Stimulated activated CD8-positive, alpha-beta memory T cell treated with anti-CD3 and anti-CD28 coated beads, Interleukin-4, amount 100 ng/mL, for 24 hours (primary cell): ENCODE measurements at regions not wholly inside any gene's neighbourhood (a gene's known extent, or its start where the extent isn't known, plus 50 kb on each side); places are given as distances from the start of the nearest gene placed in this dataset.

Experiments used
- DNase-seq: peaks from one replicate; pipeline ENCODE4 v3.0.0-alpha.2; 2020; ENCODE audit warnings: low read depth

DNA sequence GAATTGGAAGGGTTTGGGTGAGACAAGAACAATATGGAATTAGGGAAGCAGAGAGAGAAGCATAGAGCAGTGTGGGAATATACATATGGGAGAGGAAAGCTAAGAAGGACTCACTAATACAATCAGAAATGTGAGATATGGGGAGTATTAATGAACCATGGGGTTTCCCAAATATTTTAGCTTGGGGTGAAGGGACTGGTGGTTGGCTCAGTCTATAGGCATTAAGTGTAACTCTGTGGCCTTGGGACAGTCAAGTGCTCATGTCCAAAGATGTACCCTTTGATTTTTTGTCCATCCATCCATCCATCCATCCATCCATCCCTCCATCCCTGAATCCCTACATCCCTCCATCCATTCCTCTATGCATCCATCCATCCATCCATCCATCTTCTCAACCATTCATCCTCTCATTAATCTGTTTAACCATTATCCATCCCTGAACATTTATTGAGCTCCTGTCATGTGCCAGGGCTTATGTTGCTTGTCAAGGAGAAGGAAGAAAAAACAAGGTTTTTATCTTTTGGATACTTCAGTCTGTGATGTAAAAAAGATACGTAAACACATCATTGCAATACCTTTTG lies 263.4 kb upstream of the CHD6 start:
- DNase-seq, result no peak

DNA sequence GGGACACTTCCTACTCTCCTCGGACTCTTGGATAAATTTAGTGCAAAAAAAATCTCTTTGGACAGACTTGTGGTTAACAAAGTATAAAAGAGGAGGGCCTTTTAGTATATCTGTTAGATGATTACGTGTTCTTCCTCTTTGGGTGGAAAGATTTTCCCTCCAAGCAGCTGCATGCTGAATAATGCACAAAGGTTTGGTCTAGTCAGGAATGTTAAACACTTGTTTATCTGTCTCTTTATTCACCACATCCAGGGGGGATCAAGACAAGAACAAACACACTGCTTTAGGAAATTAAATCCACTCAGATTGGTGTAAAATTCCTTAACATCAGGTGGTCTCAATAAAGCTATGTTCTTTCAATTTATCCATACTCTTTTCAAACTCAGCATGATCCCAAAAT lies 260.9 kb upstream of the CHD6 start:
- no peak for DNase-seq

DNA sequence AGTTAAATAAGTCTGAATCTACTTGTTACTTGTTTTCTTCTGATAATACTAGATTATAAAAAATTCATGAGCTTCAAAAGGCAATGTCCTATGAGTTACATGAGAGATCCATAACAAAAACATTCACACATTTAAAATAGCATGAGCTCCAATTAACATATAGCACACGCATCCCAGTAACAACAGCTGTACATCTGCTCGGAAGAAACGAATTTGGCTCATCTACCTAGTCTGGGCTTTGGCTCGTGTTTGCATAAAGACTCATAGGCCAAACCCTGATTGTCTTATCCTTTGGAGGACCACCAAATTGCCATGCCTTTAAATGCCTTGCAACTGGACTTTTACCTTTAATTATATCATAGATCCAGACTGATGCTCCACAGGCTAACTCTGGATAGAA lies 259.7 kb upstream of the CHD6 start:
- no peak for DNase-seq

DNA sequence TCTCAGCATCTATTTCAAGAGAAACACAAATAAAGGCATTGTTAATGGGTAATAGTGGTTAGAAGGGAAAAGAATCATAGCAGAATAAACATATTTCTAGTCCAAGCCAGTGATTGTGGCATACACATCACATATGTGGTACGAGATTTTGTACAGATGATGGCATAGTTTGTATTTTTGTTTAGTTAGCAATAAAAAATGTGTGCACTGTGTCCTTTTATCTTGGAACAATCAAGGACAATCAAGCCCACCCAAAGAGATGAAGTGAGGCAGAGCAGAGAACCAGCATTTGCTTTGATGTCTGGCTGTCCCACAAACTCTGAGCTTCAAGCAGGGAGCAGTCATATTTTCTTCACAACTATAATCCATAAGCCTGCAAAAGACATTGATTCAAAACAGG lies 256.5 kb upstream of the CHD6 start:
- no peak for DNase-seq

DNA sequence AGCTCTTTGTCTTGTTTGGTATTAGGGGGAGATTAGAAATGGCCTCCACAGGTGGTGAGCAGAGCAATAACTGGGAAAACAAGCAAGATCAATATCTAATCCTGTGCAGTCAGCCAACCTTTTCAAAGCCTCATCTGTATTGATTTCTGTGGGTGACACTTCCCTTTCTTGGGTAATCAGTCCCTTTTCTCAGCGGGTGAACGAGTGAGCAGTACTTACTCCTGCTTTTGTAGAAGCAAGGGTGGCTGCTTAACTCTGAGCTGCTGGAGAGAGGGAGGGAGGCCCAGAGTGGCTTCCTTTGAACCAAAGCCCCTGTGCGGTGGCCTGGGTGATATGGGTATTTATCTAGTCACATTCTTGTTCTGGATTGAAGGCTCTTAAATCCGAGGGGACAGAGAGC lies 254.8 kb upstream of the CHD6 start:
- no peak for DNase-seq

DNA sequence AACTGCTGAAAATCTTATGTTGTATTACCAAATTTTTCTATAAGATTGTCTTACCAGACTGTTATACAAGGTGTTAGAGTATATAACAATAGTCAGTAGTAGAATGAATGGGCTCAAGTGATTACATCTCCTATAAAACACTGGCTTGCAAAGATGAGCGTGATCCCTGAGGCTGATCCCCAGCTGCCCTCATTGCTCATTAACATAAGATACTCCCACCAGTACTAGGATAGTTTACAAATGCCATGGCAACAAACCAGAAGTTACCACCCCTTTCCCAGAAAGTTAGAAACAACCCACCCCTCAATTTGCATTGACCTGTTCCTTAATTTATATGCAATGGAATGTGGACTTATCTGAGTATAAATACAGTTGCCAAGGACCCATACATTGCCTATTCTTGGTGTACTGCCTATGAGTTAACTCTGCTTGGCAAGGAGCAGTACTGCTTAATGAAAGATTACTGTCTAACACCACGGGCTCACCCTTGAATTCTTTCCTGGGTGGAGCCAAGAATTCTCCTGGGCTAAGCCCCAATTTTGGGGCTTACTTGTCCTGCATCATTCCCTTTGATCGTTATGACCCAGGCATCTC lies 252.8 kb upstream of the CHD6 start:
- no peak for DNase-seq

DNA sequence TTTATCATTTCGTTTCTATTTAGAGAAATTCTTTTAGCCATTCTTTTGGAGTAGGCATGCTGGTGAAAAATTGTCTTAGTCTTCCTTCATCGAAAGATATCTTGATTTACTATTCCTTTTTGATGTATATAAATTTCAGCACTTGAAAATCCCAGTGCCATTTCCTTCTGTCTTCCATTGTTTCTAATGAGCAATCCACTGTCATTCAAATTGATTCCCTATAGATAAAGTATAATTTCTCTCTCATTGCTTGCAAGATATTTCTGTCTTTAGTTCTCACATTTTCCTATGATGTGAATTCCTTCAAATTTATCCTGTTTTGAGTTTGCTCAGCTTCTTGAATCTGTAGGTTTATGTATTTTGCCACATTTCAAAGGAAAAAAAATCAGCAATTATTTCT lies 251.1 kb upstream of the CHD6 start:
- no peak for DNase-seq

DNA sequence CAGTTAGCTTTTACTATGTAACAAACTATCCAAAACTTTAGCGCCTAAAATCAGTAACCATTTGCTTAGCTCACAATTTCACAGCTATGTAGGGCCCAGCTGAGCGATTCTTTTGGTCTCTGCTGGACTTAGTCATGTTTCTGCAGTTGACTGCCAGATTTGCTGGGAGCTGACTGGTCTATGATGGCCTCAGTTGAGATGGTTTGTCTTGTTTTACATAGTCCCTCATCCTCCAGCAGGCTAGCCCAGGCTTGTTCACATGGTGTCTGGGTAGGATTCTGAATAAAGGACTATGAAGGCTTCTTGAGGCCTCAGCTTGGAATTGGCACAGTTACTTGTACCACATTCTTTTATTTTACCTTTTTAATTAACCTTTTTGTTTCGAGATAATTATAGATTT lies 247.8 kb upstream of the CHD6 start:
- DNase-seq, result no peak

DNA sequence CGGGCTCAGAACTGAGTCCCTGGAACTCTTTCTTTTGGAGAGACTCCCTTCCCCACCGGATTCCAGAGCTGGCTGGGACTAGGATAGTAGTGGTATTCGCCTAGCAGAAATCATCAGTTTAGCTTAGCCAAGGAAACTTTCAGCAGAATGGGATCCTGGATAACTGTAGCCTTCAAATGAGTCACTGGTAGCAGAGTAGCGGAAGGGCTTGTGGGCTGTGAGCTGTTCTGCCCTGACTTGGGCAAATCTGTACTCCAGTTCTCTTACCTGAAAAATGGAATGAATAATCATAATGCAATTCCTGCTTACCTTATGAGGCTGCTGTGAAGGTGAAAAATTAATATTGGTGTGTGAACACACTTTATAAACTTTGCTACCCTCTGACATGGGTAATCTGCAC lies 244.3 kb upstream of the CHD6 start:
- DNase-seq, result no peak

DNA sequence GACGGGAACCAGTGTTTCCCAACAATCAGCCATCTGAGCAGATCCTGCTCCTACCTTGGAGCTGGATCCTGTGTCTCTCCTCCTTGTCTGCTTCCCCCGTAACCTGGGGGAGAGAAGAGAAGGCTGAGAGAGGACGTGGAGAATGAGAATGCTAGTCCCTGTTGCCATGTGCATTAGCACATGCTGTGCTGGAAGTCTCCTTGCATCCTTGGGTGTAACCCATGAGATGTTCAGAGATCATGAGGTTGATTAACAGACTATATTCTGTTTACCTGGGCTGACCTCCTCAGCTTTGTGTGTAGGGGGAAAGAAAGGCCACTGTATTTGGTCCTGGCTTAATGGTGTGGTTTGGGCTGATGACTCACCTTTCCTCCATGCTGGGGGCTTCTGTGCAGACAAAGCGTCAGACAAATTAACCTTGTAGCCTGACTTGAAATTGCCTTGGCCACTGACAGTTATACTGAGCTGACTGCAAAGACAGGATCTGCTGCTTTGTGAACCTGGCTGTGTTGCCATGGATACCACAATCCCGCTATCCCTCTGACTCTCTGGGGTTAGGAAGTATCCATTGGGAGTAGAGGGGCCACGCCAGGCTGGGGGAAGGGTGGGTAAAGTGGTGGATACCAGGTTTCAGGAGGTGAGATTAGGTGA lies 243.7 kb upstream of the CHD6 start:
- no peak for DNase-seq

DNA sequence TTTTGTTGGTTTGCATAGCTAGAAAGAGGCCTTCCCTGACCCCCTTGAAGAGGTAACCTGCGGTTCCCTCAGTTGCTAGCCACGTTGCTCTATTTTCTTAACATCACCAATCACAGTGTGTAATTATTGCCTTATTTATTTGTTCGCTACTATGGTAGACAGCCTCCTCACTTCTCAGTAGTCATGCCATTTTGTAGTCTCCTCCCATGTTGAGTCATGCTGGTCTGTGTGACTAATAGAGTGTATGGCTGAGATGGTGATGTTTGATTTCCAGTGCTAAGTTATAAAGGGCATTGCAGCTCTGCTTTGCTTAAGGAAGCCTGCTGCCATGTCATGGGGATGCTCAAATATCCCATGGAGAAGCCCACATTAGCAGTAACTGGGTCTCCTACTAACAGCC lies 236.6 kb upstream of the CHD6 start:
- no peak for DNase-seq

DNA sequence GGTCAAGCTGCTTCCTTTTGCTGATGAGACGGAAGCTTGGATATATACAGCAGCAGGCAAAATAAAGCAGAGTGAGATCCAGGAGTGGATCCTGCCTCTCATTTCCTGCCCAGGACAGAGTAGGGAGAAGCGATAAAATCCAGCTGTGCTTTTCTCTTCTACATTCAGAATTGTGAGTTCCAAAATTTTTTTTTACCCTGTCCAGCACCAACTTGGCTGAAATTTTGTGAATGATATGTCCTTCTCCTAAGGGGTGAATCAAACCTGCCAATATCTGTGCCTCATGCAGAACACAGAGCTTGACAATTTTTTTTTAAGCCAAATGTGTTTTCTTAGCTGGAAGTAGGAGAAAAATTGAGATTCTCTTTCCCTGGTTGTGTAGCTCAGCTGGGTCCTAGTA lies 235.6 kb upstream of the CHD6 start:
- no peak for DNase-seq

DNA sequence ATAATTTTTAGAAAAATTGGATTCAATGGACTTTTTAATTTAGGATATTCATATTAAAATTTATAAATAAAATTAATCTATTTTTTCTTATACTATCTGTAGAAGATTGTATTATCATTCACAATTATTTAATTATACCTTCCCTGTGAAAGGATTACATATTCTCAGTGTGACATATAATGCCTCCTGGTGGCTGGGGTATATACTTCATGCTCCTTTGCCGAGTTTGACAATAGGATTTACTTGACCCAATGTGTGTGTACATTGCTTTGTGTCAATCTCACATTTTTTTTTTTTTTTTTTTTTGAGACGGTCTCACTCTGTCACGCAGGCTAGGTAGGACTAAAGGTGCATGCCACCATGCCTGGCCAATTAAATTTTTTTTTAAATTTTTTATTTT lies 230.0 kb upstream of the CHD6 start:
- DNase-seq, result no peak

DNA sequence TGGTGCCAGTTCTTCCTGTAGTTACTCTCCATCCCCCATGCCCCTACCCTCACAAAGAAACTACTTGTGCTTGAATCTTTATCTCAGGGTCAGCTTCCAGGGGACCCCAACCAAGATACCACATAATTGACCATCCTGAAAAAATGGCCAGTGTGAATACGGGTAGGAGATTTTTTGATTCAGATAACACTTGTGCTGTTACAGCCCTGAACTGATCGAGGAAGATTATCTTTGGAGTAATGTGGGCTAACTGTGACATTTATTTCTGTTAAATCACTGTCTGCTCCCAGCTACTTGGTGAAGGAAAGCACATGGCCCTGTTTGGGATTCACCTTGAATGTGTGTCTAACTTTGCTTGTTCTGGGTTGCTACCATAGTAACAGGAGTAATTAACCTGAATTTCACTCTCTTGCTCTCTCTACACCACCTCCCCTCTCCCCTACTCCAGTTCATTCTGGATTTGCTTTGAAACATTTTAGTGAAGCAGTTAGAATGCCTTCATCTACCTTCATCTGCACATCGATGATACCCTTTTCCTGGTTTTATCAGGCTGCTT lies 219.6 kb upstream of the CHD6 start:
- DNase-seq, result no peak

DNA sequence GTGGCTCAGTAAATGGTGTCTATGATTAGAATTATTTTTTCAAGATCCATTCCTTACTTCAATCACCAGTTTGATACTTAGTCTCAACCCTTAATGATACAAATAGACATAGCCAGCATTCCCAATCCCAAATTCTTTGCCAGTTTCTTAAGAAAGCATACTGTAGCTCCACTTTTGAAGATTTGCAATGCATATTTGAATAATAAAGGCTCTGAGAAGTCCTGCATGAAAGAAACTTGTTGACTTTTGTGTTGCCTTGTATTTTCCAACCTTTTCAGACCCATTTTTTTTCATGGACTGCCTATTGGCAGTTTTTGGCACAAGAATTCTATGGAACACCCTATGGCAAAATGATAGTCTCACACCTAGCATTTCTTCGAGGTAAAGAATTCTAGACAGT lies 215.6 kb upstream of the CHD6 start:
- no peak for DNase-seq

DNA sequence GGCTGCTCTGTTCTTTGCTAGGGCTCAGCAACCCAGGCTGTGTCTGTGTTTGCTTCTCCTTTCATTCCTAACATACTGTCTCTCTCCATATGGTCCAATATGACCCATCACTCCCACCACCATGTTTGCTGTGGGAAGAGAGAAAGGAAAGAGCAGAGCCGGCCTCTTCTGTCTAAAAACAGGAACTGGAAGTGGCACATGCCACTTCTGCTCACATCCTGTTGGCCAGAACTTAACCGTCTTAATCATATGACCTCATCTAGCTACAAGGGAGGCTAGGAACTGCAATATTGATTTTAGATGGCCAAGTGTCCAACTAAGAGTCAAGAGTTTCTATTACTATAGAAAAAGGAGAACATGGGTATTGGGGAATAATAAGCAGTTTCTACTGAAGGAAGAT lies 212.5 kb upstream of the CHD6 start:
- no peak for DNase-seq

DNA sequence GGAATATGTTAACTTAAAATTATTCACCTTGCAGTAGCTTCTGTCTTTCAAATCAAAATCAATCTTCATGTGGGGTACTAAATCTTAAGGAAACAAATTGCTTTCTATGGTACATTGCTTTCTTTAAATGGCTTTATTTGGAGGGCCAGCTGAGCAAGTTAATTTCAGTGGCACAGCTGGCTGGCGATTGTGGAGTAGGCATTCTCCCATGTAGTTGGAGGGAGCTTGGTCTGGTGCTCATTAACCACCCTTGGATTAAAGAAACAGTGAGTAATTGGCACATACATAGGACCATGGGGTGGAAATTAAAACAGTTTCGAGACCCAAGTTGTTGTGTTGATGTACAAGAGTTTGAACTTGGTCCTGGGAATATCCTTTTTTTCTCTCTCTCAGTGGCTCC lies 201.3 kb upstream of the CHD6 start:
- no peak for DNase-seq

DNA sequence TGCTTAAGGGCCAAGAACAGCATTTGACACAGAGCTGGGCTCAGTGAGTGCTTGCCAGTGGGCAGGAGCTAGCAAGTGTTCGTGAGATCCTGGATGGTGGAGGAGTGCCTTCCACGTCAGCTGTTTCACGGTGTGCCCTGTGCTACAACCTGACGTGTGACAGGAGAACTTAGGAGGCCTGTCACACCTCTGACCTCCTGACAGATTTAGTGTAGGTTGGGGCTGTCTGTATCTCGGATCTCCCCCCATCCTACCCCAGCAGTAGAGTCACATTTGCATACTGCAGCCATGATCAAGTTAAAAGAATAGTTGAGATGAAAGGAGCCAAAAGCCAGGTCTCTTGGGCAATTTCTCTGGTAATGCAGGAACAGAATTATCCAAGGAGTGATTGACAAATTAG lies 200.8 kb upstream of the CHD6 start:
- no peak for DNase-seq

DNA sequence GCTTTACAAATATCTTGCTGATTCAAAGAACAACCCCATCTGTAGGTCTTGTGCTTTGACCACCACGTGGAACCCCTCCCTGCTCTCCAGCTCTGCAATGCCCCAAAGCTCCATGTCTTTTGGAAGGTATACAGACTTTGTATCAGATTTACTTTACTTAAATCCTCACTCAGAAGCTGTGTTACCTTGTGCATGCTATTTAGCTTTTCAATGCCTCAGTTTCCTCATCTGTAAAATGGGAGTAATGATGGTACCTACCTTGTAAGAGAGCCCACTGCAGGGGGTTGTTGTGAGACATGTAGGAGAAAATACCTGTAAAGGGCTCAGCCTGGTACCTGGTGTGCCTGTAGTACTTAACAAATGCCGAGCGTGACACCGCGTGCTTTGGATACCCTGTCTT lies 200.2 kb upstream of the CHD6 start:
- no peak for DNase-seq

DNA sequence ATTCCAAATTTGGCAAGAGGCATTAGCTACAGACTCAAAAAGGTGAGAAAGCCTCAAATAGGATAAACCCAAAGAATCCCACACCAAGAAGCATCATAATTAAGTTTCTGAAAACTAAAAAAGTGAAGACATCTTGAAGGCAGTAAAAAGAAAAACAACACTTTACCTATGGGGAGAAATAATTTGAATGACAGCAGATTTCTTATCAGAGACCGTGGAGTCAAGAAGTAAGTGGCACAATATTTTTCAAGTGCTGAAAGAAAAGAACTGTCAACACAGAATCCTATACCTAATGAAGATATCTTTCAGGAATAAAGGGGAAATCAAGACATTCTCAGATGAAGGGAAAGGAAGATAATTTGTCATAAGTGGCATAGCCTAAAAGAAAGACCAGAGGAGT lies 193.3 kb upstream of the CHD6 start:
- DNase-seq, result no peak

DNA sequence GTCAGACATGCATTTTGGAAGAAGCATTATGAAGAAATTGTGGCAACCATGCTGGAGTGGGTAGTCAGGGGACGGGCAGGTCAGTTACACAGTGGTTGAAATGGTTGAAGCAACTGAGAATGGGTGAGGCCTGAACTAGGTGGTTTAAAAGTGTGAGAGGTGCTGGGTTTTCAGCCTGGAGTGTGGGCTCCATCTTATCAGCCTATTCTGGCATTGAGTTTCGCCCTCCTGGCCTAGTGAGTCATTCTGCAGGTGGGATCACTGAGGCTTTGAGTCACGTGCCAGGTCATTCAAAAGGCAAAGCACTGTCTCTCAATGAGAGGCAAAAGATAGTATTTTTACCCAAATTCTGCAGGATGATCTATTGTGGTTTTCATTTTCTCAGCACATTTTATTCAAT lies 181.9 kb upstream of the CHD6 start:
- no peak for DNase-seq

DNA sequence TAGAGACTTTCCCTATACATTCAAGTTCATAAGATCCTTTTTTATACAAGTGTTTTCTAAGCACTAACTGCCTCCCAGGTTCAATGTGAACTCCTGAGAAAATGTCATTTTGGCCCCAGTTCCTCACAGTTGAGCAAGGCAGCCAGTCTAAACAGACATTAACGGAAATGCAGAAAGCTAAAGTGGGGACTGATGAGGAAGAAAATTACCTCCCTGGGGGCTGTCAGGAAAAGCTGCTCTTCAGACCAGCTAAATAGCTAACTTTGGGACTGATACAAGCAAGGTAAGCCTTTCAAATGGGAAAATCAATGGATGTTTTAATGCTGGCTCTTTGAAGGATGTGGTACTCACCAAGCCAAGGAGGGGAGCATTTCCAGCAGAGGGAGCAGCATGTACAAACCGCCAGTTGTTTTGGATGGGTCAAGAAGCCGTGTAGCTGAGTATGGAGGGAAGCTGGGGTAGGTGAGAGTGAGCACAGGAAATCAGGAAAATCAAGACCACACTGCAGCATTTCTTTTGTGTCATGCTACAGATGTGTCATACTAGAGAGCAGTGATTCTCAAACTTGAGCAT lies 180.8 kb upstream of the CHD6 start:
- no peak for DNase-seq

DNA sequence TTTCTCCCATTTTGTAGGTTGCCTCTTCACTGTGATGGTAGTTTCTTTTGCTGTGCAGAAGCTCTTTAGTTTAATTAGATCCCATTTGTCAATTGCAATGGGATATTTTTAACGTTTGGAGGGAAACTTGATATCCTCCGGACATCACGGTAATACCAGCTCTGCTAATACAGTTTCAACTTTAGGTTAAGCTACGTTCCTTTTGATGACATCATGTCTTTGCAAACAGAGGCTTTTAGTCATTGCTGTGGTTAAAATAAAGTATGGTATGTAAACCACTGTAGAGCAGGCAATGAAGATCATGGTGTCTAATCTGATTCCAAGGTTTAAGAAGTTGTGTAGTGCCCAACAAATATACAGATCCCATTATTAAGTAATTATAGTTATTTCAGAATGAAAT lies 168.0 kb upstream of the CHD6 start:
- no peak for DNase-seq
